ENCODE measurements at regions not wholly inside any gene's neighbourhood (a gene's known extent, or its start where the extent isn't known, plus 50 kb on each side); places are given as distances from the start of the nearest gene placed in this dataset.

DNA sequence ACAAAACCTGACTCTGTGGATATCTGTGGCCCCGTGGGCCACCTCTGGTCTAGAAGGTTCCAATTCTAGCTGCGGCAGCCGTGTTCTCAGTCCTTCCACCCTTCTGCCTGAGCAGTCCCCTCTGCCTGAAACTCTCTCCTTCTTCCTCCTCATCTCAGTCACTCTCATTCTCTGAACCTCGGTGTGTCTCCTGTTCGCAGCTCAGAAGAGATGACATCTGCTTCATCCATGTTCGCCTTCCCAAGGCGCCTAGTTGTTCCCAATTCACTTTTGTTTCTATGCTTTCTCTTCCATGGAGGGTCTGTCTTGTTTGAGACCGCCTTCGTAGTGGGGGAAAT lies 95.5 kb downstream of the CEBPB start:
- DNase-seq = no peak

GRCh38 chr20:50286609-50287008 lies 96.0 kb downstream of the CEBPB start:
- no peak for DNase-seq

- no peak for DNase-seq
Measured at GRCh38 chr20:50287512-50287911, 96.9 kb downstream of the CEBPB start.

DNA sequence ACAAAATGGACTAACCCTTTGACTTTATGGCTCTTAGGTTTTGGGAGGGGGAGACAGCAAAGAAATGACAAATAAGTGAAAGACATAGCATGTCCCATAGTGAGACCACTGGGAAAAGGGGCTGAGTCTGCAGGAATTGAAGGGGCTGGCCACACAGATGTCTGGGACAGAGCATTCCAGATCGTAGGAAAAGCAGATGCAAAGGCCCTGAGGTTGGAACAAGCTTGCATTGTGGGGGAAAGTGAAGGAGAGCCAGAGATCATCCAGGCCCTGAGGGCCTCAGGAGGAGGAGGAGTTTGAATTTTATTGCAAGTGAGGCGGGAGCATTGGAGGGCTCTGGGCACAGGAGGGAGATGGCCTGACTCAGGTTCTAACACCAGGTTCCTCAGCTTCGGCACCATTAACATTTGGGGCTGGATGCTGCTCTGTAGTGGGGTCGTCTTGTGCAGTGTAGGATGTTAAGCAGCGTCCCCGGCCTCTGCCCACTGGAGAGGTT lies 97.5 kb downstream of the CEBPB start:
- DNase-seq = no peak

DNA sequence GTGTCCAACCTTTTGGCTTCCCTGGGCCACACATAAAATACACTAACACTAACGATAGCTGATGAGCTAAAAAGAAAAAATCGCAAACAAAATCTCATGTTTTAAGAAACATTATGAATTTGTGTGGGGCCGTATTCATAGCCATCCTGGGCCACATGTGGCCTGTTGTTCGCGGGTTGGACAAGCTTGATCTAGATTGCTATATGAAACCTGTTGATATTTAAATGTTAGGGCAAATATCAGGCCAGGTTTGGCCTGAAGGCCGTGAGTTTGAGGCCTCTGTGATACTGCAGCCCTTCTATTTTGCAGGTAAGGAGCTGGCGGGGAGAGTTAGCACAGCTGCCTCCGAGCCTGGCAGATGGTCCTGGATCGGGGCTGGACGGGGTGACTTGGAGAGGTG lies 99.0 kb downstream of the CEBPB start:
- DNase-seq = no peak

DNA sequence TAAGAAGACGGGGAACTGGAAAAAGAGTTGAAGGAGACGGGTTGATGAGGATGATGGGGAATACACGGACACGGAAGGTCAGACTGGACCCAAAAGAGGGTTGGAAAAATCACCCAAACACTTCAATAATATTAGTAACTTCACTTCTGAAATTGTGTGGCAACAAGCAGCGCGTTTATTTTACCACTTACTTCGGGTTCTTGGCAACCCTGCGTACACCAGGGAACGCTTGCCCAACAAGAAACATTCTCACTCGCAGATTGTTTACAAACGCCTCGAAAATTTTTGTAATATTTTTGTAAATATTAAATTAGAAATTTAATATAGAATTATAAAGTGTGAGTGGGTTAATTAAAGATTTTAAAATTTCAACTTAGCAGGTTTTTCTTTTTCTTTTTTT lies 99.5 kb downstream of the CEBPB start:
- no peak for DNase-seq

DNA sequence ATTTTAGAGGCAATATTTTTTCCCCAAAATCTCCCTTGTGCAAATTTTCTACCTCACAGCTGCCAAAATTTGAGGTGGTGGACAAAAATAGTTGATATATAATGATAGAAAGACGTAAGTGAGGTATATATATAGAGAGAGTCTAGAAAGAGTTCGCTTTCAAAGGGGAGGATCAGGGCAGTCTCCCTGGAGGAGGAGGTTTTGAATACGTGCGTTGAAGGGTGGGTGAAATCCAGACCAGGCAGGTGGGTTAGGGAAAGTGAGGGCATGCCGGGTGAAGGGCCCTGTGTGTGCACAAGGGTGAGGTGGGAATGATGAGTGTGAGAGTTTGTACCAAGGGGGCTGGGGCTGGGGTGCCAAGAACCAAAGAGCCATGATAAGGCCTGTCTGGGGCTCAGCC lies 100.2 kb downstream of the CEBPB start:
- DNase-seq = no peak

DNA sequence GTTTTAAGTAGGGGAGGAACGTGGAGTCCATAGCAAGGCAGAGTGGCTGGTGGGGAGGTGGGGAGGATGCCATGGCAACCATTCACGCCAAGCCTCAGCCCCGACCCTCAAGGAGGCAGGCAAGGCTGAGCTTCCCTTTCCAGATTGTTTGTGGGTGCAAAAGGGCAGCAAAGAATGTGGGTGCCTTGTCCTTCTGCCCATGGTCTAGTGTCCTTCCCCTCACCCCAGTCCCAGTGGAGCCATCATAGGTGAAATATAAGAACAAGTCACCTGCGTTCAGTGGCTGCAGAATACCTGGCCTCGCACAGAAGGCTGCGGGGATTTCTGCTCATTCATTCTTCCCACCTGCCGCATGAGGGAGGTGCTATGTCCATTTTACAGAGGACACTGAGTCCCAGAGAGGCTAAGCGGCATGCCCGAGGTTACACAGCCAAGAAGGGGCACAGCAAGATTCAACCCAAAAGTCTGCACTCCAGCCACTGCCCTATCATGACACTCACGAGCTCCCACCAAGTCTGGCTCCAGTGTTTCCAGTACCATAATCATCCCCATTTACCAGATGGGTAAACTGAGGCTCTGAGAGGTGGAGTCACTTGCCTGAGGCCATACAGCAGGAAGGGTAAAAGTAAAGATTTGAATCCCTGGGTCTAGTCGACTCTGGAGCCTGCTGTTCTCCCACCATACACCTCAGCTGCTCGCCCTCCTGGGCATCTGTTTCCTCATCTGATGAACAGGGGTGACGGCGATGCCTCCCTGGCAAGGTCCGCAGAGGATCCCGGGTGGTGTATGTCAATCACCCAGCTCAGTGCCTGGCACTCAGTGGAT lies 100.8 kb downstream of the CEBPB start:
- DNase-seq = no peak

DNA sequence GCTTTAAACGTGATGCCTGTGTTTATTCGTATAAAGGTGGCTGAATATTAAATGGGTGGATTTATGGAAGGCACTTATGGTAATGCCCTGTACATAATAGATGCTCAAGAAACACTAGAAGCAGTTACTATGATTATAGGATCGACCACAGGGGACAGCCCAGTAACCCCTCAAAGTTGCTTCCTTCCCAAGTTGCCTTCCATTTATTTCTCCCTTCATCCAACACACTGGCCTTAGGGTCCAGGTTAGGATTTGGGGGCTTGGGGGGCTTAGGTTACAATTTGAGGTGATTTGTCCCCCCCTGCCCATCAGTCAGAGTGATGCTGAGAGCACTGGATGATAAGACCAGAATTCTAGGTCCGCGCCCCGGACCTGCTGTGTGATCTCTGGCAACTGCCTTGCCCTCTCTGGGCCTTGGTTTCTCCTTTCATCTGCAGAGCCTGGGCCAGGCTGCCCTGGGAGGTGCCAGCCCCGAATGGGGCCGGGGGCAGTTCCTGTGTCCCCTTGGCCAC lies 101.5 kb downstream of the CEBPB start:
- DNase-seq = no peak

- DNase-seq = peak; percentile 51
Measured at GRCh38 chr20:50292591-50293283, 102.1 kb downstream of the CEBPB start.

DNA sequence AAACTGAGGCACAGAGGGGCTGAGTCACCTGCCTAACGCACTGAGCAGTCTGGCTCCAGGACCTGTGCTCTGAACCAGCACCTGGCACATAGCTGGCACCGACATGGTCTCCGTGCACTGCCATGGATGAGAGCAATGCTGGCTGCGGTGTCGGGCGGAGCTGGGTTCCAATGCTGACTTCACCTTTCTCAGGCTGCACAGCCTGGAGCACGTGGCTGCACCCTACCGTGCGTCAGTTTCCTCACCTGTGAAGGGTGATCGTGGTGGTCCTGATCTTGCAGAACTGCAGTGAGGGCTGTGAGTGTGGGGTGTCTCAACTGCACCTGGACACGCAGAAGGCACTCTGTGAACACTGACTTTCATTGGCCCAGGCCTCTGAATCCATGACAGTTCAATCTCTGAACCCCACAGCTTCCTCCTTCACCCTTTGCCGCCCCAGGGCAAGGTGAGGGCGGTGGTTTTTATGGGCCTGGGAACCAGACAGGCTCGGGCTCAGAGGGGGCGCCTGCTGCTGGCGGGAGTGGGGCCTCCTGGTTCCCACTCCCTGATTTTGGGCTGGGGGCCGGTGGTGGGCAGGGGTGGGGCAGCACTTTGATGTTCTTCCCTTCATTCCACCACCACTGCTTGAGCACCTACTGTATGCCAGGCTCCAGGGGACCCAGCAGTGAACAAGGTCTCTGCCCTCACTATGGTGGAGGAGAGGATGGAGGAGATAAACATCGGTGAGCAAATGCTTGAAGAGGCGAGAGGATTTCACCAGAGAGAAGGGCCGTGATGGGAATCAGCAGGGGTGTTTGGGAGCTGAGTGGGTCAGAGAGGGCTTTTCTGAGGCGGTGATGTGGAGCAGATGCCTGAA lies 102.9 kb downstream of the CEBPB start:
- DNase-seq = no peak

- no peak for DNase-seq
Measured at GRCh38 chr20:50294164-50295088, 103.8 kb downstream of the CEBPB start.

- no peak for DNase-seq
Measured at GRCh38 chr20:50295345-50295744, 104.7 kb downstream of the CEBPB start.

- DNase-seq = no peak
Measured at GRCh38 chr20:50295762-50296449, 105.3 kb downstream of the CEBPB start.

DNA sequence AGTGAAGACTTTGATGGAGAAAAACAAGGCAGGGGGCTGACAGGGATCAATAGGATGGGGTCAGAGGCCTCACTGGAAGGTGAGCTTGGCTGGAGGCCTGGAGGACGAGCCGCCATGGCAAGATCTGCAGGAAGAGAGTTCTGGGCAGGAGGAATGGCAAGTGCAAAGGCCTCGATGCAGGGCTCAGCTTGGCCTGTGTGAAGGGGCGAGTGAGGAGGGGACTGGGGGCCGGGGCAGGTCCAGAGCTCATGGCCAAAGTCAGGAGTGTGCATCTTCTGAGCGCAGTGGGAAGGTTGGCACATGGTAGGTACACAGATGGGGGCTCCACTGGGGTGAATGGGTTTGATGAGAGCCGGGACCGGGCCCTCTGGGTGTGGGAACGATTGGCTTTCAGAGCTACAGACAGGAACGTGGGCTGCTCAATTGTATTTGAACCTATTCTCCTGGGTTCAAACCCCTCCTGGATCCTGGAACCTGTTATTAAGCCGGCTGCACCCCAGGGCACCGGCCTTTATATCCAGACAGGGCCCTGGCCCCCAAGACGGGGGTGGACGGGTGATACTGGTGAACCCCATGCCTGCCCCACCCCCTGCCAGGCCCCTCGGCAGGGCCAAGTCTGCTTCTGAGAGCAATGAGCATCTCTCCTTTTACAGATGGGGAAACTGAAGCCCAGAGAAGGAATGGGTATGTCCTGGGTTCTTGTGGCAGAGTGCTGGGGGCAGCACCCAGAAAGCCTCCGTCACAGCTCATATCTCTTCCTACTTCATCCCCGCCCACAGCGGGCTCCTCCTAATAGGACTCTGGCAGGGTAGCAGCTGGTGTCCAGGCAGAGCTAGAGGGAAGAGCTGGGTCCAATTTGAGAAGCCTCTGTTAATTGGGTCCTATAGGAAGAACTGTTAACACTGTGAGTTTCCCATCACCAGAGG lies 106.1 kb downstream of the CEBPB start:
- DNase-seq = no peak

DNA sequence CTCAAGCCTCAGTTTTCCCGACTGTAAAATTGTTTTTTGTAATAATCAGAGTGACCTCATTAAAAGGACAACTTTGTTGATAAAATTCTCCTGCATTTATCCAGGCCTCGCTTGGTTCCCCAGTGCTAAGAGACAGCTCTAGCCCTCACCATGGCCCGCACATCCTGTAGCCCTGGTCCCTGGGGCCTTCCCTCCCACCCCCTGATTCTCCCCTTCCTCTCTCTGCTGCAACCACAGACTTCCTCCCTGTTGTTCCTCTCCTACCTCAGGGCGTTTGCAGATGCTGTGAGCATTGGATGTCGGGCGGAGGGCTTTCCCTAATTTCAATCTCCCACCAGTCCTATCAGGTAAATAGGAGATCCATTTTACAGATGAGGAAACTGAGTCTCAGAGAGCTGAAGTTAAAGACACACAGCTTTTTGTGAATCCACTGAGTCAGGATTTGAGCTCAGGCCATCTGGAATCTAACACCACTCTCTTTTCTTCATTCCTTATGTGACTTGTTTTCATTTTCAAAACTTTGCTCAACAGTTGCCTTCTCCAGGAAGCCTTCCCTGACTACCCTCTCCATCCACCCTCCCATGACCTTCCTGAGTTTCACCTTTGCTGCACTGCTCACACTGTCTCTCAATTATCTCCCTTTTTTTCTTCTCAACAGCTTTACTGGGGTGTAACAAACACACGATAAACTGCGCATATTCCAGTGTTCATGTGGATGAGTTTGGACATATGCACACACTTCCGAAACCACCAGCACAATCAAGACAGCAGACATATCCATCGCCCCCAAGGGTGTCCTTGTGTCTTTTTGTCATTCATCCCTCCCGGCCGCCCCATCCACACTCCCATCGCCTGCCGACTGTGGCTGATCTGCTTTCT lies 107.1 kb downstream of the CEBPB start:
- DNase-seq = no peak

GRCh38 chr20:50298554-50299324 lies 108.1 kb downstream of the CEBPB start:
- DNase-seq = peak; percentile 41

DNA sequence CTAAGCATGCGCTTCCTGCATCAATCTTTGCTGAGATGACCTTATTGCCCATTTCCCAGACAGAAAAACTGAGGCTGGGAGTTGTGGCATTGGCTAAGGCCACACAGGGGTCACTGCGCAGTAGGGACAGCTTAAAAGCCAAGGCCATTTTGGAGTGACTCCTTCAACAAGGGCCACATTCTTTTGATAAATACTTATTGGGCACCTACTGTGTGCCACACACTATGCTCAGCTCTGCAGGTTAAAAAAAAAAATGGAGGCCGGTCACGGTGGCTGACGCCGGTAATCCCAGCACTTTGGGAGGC lies 108.6 kb downstream of the CEBPB start:
- DNase-seq = no peak
